Nephron (organoid): ENCODE measurements at regions not wholly inside any gene's neighbourhood (a gene's known extent, or its start where the extent isn't known, plus 50 kb on each side); places are given as distances from the start of the nearest gene placed in this dataset.

Source experiments
- H3K27ac Mint-ChIP-seq, 3 experiments: 2 replicates each; pipeline ENCODE4 v1.8.0; 2020; ENCODE audit warnings: mixed read lengths in 3 of 3, mild to moderate bottlenecking in 2 of 3, moderate library complexity in 1 of 3
- H3K27me3 Mint-ChIP-seq: 2 replicates; pipeline ENCODE4 v1.8.0; 2021; ENCODE audit warnings: low read depth, mild to moderate bottlenecking, moderate library complexity, mixed read lengths
- H3K36me3 Mint-ChIP-seq: 2 replicates; pipeline ENCODE4 v1.8.0; 2020; ENCODE audit warnings: low read depth, mixed read lengths
- H3K4me1 Mint-ChIP-seq: 2 replicates; pipeline ENCODE4 v1.8.0; 2020; ENCODE audit warnings: mixed read lengths
- H3K4me3 Mint-ChIP-seq, 3 experiments: 2 replicates each; pipeline ENCODE4 v1.8.0; 2020; ENCODE audit warnings: mild to moderate bottlenecking in 3 of 3, mixed read lengths in 3 of 3, moderate library complexity in 2 of 3
- H3K9me3 Mint-ChIP-seq: 2 replicates; pipeline ENCODE4 v1.8.0; 2020; ENCODE audit warnings: mixed read lengths
- TF ChIP-seq, protein P1 (sequence below), 3 experiments: fragments of 200-600 bp; sonication (generic); IDR thresholded peaks; one replicate each; pipeline ENCODE4 v1.5.0; 2021; ENCODE audit warnings: antibody characterized with exemption in 3 of 3; ENCODE audit not compliant: unreplicated experiment in 3 of 3

- H3K36me3 Mint-ChIP-seq, result peaks cover 3% of the 10 kb centered on the region
- no peaks in the 10 kb centered on the region for H3K27me3 Mint-ChIP-seq
- H3K4me1 Mint-ChIP-seq, result peaks cover 58% of the 10 kb centered on the region
- TF ChIP-seq, protein P1, sequence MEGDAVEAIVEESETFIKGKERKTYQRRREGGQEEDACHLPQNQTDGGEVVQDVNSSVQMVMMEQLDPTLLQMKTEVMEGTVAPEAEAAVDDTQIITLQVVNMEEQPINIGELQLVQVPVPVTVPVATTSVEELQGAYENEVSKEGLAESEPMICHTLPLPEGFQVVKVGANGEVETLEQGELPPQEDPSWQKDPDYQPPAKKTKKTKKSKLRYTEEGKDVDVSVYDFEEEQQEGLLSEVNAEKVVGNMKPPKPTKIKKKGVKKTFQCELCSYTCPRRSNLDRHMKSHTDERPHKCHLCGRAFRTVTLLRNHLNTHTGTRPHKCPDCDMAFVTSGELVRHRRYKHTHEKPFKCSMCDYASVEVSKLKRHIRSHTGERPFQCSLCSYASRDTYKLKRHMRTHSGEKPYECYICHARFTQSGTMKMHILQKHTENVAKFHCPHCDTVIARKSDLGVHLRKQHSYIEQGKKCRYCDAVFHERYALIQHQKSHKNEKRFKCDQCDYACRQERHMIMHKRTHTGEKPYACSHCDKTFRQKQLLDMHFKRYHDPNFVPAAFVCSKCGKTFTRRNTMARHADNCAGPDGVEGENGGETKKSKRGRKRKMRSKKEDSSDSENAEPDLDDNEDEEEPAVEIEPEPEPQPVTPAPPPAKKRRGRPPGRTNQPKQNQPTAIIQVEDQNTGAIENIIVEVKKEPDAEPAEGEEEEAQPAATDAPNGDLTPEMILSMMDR (IDR thresholded peaks at IDR 0.05; ENCODE audit: unreplicated experiment in 3 of 3), result no peak
- H3K4me3 Mint-ChIP-seq, result peak overlapping the region in 1 of 3 experiments; percentile 9
- H3K9me3 Mint-ChIP-seq, result no peaks in the 10 kb centered on the region
- peak overlapping the region; percentile 89 to 91 (median 89) for H3K27ac Mint-ChIP-seq
These were observed 131.5 kb downstream of the DLEU7 start for GRCh38 chr13:50711996-50712395.

DNA sequence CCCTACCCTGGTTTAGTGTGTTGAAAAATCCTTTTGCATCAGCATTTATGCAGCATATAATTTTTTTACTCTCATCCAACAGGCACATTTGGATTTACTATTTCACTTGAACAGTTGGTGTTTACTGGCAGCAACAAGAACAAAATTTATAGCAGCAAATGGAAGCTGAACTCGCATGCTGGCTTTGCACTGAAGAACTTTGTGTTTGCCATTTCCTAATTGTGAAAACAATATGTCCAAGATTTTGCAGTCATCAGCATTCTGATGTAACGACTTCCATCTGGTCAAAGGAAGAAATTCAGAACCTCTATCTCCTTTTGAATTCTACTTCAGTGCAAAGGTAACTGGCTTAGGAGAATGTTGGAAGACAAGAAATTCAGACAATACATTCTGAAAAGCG lies 131.0 kb downstream of the DLEU7 start:
- TF ChIP-seq, protein P1 (IDR thresholded peaks at IDR 0.05; ENCODE audit: unreplicated experiment in 3 of 3), result no peak
- Mint-ChIP-seq H3K4me3 (peak overlapping the region in 1 of 3 experiments; percentile 9), H3K27ac (peak overlapping the region; percentile 89 to 91 (median 89)), H3K4me1 (peaks cover 57% of the 10 kb centered on the region), H3K36me3 (peaks cover 3% of the 10 kb centered on the region), H3K27me3 (no peaks in the 10 kb centered on the region), H3K9me3 (no peaks in the 10 kb centered on the region)

DNA sequence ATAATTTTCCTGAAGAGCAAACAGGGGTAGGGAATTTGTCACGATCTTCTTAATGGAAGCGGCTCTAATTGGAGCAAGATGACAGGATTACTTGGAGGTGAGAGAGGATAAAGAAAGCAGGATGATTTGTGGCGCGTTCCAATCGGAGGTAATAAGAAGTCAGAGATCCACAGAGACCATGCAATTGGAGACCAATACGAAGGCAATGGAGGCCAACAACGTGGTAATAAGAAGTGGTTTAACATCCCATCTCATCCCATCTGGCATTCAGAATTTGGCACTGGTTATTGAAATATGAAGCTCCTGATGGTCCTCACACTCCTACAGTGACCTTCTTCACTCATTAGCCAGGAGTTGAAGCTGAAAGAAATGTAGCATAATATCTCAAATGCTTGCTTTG lies 130.6 kb downstream of the DLEU7 start:
- H3K9me3 Mint-ChIP-seq, result no peaks in the 10 kb centered on the region

DNA sequence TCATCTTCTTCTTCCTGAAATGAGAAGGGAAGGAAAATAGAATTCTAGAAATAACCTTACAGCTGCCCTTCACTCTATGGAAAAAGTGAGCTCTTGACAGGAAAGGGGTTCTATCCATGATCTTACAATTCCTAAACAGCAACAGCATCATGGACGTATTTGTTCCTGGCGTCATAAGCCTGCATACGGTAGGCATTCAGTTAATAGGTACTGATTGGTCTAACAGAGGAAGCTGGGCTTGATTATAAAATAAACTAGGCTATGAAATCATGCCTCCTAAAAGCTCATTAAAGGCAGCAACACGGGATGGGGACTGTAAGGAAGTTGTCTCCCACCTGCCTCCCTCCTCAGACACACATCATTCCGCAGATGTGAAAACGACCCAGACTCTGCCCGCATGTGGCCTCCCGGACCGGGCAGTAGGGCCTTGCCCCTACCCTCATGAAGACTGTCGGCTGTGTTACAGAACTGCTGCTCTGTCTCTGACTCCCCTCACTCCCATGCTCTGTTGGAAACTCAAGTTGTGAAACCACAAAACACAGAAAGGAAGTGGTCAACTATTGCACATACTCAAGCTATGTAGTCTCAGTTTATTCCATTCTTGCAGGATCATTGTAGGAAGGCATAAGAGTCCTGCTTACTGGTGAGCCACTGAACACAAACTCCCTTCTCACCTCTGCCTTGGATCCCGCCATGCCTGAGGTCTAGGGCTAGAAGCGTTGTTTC lies 129.8 kb downstream of the DLEU7 start:
- Mint-ChIP-seq H3K4me3 (no peak overlapping the region), H3K9me3 (no peaks in the 10 kb centered on the region), H3K36me3 (peaks cover 3% of the 10 kb centered on the region), H3K4me1 (peaks cover 45% of the 10 kb centered on the region), H3K27ac (peak overlapping the region; percentile 89 to 91 (median 89)), H3K27me3 (no peaks in the 10 kb centered on the region)
- TF ChIP-seq, protein P1 (IDR thresholded peaks at IDR 0.05; ENCODE audit: unreplicated experiment in 3 of 3), result no peak

More for the DNA sequence above, 130.6 kb downstream of the DLEU7 start:
- peaks cover 3% of the 10 kb centered on the region for H3K36me3 Mint-ChIP-seq
- peak overlapping the region; percentile 89 to 91 (median 89) for H3K27ac Mint-ChIP-seq
- no peaks in the 10 kb centered on the region for H3K27me3 Mint-ChIP-seq
- H3K4me3 Mint-ChIP-seq, result peak overlapping the region in 1 of 3 experiments; percentile 9
- TF ChIP-seq, protein P1 (IDR thresholded peaks at IDR 0.05; ENCODE audit: unreplicated experiment in 3 of 3), result no peak
- H3K4me1 Mint-ChIP-seq, result peaks cover 53% of the 10 kb centered on the region

GRCh38 chr13:50714891-50715290 lies 128.6 kb downstream of the DLEU7 start:
- TF ChIP-seq, protein P1 (IDR thresholded peaks at IDR 0.05; ENCODE audit: unreplicated experiment in 3 of 3), result no peak
- Mint-ChIP-seq H3K9me3 (no peaks in the 10 kb centered on the region), H3K4me3 (no peak overlapping the region), H3K27ac (no peak overlapping the region), H3K36me3 (peaks cover 3% of the 10 kb centered on the region), H3K4me1 (peaks cover 36% of the 10 kb centered on the region), H3K27me3 (no peaks in the 10 kb centered on the region)
